ENCODE measurements at regions not wholly inside any gene's neighbourhood (a gene's known extent, or its start where the extent isn't known, plus 50 kb on each side); places are given as distances from the start of the nearest gene placed in this dataset.

DNA sequence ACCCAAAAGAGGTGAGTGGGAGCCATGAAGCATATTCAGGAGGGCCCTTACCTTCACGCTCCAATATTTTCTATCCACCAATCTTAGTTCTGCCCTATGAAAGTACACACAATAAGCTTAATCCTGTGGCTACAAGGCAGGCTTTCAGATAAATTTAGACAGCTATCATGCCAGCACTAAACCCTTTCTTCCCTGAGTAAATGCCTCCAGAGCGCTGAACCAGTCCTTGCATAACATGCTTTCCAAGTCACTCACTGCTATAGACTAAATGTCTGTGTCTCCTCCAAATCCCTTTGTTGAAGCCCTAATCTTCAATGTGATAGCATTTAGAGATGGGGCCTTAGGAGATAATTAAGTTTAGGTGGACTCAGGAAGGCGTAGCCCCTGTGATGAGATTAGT is 50.3 kb upstream of the FIBIN start:
- BruUV-seq (replicated peaks) = no TSS peak
- no peak for DNase-seq (ENCODE audit: low read depth, low spot score)
- WGBS (ENCODE audit: insufficient coverage, insufficient replicate concordance, low lambda C conversion rate, missing lambda C conversion rate) = 37% methylated on average over 3 of the region's 3 CpGs
- H3K27ac ChIP-seq (ENCODE audit: control insufficient read depth, insufficient read depth) = no peak overlapping the region
- no peak for ATAC-seq
- ChIA-PET RAD21 (ENCODE audit: unreplicated experiment) (no interaction called here), POLR2A (no interaction called here), SMC1A (ENCODE audit: uncharacterized antibody, unreplicated experiment) (no interaction called here), CTCF (no interaction called here)
- H3K27me3 ChIP-seq (replicated peaks in 1 of 2; ENCODE audit: control insufficient read depth in 2 of 2, insufficient read depth in 2 of 2, low read length in 1 of 2) = no peaks in the 10 kb centered on the region
- in situ Hi-C loops (cut with MboI) = no loop called here
- no peaks in the 10 kb centered on the region for H3K4me1 ChIP-seq (ENCODE audit: control insufficient read depth, insufficient read depth, low read length)
- no peaks in the 10 kb centered on the region for H3K36me3 ChIP-seq (ENCODE audit: control insufficient read depth in 2 of 2, insufficient read depth in 2 of 2, low read length in 1 of 2)
- intact Hi-C loops (cut with micrococcal nuclease; ENCODE audit: unreplicated experiment) = no loop called here
- TF ChIP-seq MEF2A (IDR thresholded peaks at IDR 0.05; ENCODE audit: insufficient read depth, low read depth, low read length) = no peak
- TF ChIP-seq MYC (IDR thresholded peaks at IDR 0.05; ENCODE audit: insufficient read depth, insufficient read length, insufficient replicate concordance, low read length, severe bottlenecking) = no peak
- TF ChIP-seq, protein P1, sequence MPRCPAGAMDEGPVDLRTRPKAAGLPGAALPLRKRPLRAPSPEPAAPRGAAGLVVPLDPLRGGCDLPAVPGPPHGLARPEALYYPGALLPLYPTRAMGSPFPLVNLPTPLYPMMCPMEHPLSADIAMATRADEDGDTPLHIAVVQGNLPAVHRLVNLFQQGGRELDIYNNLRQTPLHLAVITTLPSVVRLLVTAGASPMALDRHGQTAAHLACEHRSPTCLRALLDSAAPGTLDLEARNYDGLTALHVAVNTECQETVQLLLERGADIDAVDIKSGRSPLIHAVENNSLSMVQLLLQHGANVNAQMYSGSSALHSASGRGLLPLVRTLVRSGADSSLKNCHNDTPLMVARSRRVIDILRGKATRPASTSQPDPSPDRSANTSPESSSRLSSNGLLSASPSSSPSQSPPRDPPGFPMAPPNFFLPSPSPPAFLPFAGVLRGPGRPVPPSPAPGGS (IDR thresholded peaks at IDR 0.05; ENCODE audit: borderline replicate concordance, insufficient read depth, low read depth, low read length, poor library complexity, severe bottlenecking) = no peak
- no peak for TF ChIP-seq BRCA1 (IDR thresholded peaks at IDR 0.05; ENCODE audit: low read depth, low read length)
- no peak for TF ChIP-seq KAT2A (conservative IDR thresholded peaks at IDR 0.05; ENCODE audit: control insufficient read depth, low read depth, low read length)
- TF ChIP-seq HDGF (IDR thresholded peaks at IDR 0.05) = no peak
- TF ChIP-seq, protein P2, sequence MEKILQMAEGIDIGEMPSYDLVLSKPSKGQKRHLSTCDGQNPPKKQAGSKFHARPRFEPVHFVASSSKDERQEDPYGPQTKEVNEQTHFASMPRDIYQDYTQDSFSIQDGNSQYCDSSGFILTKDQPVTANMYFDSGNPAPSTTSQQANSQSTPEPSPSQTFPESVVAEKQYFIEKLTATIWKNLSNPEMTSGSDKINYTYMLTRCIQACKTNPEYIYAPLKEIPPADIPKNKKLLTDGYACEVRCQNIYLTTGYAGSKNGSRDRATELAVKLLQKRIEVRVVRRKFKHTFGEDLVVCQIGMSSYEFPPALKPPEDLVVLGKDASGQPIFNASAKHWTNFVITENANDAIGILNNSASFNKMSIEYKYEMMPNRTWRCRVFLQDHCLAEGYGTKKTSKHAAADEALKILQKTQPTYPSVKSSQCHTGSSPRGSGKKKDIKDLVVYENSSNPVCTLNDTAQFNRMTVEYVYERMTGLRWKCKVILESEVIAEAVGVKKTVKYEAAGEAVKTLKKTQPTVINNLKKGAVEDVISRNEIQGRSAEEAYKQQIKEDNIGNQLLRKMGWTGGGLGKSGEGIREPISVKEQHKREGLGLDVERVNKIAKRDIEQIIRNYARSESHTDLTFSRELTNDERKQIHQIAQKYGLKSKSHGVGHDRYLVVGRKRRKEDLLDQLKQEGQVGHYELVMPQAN (conservative IDR thresholded peaks at IDR 0.05) = no peak
- no peak for TF ChIP-seq KDM1A (IDR thresholded peaks at IDR 0.05; ENCODE audit: borderline replicate concordance)
- H3K9me3 ChIP-seq (replicated peaks; ENCODE audit: control insufficient read depth, insufficient read depth, low read length) = no peaks in the 10 kb centered on the region
- no peak for FAIRE-seq
- no peak overlapping the region for H3K9ac ChIP-seq (ENCODE audit: control insufficient read depth, insufficient read depth, low read length)
- no peak overlapping the region for H3K4me3 ChIP-seq
- no peak overlapping the region for H2AFZ ChIP-seq (ENCODE audit: control insufficient read depth, low read depth, low read length)
- H3K79me2 ChIP-seq (ENCODE audit: control insufficient read depth, insufficient read depth, low read length) = no peaks in the 10 kb centered on the region
- no peaks in the 10 kb centered on the region for H4K20me1 ChIP-seq (ENCODE audit: control insufficient read depth, insufficient read depth)
- H3K4me2 ChIP-seq (ENCODE audit: control insufficient read depth, insufficient read depth) = no peak overlapping the region

All from GM12878 (cell line).